GM21360 (cell line): ENCODE measurements at regions not wholly inside any gene's neighbourhood (a gene's known extent, or its start where the extent isn't known, plus 50 kb on each side); places are given as distances from the start of the nearest gene placed in this dataset.

ENCODE experiments used
- ATAC-seq: cut with Tn5 transposase; IDR thresholded peaks from one replicate; pipeline ENCODE4 v1.9.1; 2021; ENCODE audit warnings: mild to moderate bottlenecking, moderate library complexity; ENCODE audit not compliant: unreplicated experiment

DNA sequence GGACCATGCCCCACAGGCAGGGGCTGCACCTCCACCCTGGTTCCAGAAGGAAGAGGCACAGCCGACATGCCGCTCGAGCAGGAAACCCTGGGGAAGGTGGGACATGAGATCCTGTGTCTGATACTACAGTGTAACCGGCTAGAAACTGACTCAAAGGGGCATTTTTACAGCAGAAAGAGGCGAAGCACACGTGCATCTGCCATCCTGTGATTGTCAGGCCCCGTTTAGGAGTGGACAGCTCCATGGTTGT, 62.7 kb downstream of the SIK1 start:
- ATAC-seq, result no peak

DNA sequence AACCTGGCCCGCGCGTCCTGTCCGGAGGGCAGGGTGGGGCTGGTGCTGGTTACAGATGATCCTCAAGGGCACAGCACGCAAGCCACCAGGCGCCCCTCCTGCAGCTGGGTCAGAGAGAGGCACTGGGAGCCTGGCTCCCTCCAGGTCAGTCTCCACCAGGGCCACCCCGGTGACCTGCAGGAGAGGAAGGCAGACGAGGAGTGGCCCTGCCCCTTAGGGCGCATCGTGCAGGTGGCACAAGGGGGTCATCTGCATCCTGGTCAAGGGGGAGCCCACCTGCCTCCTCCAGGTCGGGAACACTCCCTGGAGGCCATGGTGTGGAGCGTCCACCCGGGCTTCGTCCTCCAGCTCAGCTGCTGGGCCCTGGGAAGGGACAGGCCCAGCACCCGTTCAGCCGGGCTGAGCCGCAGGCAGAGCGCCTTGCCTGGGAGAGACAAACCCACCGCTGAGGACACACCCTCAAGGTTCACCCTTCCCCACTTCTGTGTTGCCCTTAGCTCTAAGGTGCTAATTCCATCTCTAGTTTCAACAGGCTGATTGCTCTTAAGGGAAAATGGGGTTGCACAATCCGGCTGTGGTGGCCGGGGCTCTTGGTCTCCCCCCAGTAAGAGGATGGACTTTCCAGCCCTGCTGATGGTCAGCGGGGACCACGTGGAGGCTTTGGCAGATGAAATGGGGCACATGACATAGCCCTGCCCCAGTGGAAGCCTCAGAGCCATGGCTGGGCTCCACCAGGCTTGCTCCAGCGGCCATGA, 63.2 kb downstream of the SIK1 start:
- ATAC-seq, result no peak

DNA sequence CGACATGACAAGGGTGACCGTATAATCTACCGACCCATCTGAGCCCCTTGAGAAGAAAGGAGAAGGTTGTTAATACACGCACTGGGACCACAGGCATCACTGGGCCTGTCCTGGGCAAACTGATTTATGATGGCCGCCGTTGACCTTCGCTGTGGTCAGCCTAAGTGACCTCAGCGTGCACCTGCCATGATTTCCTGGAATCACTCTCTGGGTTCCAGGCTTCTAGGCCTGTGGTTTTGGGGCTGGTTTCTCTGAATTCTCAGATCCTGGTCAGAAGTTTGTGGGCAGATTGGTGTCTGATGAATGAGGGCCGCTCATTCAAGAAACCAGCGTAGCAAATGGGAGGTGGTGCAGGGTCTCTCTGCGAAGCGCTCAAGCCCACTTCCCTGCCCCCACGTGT, 64.0 kb downstream of the SIK1 start:
- no peak for ATAC-seq

DNA sequence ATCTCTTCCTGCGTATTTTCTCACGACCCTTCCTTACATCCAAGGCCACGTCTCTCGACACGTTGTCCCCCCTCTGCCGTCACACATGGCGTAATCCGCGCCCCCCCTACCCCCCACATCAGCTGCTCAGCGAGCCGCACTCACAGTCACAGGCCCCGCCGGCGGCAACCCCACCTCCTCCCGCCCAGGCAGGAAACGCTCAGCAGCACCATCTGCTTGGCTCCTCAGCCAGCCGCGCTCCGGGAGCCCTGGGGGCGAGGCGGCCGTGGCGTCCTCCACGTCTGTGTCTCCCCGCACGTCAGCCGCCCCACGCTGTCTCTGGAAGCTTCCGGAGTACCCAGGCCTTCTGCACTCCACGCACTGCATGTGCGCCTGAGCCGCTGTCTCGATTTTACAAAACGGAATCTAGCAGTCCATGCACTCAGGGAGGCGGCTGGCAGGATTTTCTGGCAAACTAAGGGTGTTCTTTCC, 64.6 kb downstream of the SIK1 start:
- ATAC-seq, result peak; percentile 51

DNA sequence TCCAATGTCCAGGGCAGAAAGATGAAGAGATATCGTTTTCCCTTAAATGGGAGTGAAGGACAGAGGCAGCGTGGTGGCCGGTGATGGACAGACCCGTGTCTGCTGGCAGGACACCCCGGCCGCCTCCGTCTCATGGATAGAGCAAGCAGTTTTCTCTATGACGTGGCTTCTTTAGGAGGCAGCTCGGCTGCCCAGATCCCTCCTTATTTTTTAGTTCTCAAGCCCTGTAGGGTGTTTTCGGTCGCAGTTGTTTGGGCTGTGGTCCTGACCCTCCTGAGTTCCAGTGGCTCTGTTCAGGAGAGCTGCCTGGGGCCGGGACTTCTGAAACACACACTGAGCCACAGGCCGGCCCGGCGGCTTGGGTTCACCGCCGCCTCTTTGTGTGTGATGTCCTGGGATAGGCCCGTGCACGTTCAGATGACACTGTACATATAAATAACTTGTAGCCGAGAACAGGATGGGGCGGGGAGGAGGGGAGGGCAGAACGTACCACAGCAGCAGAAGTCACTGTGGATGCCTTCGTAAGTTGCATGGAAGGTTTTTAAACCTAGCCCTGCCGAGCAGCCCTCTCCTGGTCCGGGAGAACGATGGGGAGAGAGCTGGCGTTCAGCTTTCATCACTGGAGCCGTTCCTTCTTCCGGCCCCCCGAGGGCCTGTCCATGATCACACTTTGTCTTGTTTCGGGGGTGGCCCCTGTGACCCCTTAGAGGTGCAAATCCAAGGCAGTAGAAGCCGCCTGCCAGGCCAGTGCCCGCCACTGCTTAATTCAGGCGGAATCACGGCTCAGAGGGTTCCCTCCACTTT, 65.2 kb downstream of the SIK1 start:
- ATAC-seq, result peak; percentile 52

DNA sequence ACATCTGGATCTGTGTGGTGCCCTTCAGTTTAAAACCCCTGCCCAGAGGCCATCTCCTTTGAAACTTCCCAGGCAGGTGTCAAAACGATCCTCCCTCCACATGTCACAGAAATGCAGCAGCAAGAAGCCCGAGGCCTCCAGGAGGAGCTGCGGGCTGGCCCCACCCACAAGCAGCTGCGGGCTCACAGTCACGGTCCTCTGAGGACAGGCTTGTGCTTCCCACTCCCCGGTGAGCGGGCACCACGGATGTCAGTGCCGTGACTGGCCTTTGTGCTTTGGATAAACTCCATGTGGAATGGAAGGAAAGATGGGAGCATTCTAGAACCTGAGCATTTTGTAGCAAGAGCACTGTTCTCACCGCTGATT, 65.8 kb downstream of the SIK1 start:
- ATAC-seq, result no peak

DNA sequence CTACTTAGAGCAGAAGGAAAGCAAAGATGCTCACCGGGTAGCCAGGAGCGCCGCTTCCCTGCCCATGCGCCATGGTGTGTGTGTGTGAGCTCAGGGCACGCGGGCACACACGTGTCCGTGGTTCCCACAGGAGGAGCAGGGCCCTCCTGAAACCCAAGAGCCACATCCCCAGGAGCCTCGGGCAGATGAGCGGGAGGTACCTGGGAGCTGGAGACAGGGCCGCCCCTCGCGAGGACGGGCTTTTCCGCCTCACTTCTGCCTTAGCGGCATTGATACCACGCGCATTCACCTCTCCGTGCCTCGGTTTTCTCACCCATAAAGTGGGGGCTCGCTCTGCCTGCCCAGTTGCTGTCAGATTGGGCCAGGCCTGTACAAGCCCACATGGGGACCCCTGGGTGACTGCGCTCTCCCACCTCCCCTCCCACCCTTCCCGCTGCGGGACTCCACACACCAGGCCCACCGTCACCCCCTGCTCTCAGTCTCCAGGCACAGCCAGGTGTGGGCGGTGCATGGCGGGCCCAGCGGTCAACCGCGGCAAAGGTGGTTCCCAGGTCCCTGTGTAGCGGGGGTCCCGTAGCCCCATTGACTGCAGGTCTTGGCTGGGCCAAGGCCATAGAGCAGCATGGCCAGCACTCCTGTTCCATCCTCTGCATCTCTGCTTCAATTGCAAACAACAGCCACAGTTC, 66.3 kb downstream of the SIK1 start:
- no peak for ATAC-seq

DNA sequence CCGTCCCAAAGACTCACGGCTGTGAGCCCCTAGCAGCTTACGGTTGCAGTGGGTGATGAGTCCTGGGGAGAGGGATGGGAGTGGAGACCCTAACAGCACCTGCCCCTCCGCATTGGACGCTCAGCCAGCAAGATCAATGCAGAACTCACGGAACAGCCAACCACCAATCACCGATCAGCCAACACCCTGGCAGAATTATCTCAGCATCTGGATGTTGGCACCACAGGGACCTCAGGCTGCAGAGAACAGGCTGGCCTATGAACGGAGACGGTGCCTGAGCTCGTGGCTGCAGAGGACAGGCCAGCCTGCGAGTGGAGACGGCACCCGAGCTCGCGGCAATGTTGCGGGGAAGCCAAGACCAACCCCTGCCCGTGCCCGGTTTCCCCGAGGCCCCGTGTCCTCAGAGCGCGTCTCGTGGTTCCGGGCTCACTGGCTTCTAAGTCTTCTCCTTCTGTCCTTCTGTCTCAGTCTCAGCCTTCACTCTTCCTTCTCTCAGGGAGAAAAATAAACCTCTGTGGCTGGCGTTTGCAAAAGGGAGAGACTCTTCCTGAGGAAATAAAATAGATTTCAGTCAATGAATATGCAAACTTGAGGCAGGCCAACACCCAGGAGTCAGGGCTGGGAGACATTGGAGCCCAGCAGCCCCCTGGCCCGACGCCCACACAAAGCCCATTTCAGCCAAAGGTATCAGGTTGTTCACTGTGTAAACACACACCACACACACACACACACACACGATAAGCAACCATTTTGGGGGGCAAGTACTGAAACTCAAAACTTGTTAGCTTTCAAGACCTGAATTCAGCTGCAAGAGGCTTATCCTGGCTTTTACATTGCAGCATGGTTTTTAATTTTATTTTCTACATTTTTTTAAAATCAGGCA, 67.8 kb downstream of the SIK1 start:
- ATAC-seq, result no peak

DNA sequence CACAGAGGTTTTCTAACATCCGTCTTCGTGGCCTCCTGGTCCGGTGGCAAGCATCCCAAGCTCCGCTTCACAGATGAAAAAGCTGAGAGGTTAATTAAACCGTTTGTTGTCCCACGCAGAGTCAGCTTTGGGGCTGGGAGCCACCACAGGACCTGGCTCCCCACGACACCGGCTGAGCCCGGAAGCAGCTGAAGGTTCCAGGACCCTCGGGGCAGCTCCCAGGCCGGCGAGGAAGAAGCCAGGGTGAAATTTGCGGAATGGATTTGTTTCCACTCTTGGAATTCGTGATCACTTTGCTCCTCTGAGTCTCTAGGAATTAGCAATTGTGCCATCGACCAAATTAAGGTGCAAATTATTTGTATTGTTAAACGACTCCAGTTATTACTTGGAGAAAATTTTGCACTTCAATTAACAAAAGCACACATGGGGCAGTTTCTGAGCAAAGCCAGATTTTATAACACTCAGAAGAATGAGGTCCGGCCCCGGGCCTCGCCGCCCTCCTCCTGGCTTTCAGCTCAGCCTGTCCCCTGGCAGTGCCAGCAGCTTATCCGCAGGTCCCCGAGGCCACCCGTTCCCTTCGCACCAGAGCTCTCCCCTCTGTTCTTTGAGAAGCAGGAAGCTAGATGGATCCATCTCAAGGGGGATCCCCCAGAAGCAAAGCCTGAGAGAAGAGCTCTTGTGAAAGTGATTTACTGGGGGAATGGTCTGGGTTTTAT, 69.1 kb downstream of the SIK1 start:
- ATAC-seq, result no peak

DNA sequence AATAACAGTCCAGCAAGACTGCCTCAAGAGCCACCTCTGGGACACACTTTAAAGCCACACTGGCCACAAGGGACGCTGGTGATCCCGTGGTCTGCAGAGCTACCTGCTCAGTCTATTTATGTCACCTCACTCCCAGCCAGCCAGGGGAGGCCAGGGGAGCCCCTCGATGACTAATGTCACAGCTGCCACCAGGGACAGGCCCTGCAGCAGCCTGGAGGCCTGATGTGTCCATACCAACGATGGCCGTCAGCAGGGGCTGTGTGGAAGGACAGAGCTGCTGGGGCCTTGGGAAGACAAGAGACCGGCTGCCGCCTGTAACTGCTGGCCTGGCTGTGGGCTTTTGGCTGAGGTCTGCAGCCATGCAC, 71.0 kb downstream of the SIK1 start:
- ATAC-seq, result no peak

DNA sequence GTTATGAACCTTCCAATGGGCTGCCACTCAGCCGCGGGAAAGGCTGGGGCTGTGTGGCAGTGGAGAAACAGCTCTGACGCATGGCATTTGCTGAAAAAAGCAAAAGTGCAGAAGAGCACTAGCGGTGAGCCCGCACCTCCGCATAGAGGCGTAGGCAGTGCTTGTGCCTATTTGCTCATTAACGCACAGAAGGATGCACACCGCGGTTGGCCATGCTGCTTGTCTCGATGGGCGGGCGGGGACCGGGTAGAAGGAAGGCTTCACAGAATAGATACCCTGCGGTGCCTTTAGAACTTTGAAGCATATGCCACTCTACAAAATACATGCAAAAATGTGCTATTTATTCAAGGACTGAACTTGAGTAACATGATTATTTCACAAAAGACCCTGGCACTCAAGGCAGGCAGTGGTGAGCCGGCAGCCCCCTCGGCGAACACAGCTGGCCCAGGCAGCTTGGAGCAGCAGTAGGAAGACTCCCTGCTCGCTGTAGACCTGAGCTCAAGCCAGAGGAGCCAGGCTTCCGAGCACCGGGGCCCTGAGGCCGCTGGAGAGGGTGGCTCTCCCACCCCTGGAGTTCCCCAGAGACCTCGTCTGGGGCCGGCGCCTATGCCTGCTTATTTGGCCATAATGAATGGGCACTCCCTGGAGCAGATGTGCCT, 71.5 kb downstream of the SIK1 start:
- ATAC-seq, result no peak

DNA sequence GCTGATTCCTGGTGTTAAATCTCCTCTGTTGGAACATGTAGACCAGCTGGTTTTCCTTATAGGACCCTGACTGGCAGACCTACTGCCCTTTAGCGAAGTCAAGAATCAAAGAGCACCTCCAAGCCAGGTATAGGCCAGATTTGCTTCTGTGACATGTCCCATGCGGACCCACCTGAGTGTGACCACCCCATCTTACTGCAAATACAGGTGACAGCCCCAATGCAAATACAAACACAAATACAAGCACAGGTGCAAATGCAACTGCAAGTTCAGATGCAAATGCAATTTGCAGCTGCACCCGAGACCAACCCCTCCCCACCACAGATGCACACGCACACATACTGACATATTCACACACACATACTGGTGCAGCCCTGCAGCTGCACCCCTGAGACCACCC, 72.3 kb downstream of the SIK1 start:
- no peak for ATAC-seq

DNA sequence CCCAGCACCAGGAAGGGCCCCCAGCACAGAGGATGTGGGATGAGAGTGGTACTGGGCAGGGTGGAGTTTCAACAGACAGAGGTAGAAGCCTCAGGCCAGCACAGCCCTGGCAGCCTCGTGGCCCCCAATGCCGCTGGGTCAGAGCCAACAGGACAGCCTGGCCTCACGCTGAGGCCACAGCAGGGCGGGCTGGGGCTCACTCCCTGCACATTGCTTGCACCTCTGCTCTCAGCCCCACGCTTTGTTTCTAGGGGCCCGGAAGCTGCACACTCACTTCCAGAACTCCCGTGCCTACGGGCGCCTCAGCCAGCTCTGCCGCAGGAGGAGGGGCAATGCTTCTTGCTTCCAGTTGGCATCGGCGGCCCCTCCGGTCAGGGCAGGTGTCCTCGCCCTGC, 72.9 kb downstream of the SIK1 start:
- no peak for ATAC-seq

DNA sequence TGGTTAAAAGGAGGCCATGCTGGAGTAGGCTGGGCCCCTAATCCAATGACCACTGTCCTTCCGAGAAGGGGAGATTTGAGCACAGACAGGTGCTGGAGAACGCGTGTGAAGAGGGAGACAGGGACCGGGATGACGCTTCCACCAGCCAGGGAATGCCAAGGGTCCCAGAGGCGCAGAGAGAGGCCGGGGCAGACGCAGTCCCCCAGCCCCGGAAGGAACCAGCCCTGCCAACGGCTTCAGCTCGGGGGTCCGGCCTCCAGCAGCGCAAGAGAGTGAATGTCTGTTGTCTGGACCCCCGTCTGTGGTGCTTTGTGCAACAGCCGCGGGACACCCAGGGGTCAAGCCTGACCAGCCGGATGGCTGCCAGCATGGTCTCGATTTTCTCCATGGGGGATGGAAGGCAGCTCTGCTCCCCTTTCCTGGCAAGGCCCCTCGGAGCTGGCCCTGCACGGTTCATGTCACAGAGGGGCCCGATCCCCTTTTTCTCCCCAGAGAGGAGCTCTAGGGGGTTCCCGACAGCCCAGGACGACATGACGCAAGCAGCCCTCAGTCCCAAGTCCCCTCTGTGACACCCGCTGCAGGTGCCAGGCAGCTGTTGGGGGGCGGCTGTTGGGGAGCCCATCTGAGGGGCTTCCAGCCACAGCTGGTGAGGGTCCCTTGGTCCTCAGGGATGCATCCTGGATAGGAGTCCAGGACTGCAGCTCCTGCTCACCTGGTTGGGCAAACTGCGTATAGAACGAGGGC, 73.5 kb downstream of the SIK1 start:
- no peak for ATAC-seq

DNA sequence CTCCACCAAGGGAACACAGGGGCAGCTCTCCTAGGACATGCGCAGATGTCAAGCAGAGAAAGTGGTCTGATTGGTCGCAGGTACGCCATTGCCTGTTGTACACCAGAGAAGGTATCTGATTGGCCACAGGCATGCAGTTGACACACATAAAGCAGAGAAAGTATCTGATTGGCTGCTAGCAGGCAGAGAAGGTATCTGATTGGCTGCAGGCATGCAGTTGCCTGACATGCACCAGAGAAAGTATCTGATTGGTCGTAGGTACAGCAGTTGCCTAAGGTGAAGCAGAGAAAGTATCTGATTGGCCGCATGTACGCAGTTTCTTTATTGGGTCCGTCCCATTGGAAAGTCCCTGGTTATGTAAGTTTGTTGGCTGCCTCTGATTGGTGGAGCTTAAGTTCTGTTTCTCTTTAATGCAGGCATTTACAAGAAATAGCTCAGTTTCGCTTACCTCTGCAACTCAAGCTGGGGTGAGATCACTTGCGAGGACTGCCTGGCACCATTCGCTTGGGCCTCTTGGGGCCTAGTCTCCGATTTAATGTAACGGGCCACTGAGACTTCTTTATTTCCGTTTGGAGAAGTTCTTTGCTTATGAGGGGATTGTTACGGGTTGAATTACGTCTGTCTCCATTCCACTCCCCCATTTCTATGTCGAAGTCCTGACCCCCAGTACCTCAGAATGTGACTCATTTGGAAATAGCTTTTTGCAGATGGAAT, 74.2 kb downstream of the SIK1 start:
- peak; percentile 66 for ATAC-seq

DNA sequence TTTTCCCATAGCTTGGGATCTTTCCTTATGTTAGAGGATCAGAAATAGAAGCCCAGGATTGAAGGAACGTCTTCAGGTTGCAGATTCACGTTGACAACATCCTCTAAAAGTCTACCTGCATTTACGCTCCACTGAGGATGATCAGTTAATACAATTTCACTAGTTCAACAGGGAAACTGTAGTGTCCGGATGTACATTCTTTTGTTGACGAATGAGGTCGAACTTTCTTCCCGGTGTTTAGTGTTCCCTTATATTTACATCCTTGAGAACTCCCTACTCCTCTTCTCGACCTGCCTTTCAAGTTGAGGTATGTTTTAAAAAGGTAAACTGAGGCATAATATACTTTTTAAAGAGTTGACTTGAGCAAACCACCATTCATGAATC, 74.8 kb downstream of the SIK1 start:
- ATAC-seq, result no peak

DNA sequence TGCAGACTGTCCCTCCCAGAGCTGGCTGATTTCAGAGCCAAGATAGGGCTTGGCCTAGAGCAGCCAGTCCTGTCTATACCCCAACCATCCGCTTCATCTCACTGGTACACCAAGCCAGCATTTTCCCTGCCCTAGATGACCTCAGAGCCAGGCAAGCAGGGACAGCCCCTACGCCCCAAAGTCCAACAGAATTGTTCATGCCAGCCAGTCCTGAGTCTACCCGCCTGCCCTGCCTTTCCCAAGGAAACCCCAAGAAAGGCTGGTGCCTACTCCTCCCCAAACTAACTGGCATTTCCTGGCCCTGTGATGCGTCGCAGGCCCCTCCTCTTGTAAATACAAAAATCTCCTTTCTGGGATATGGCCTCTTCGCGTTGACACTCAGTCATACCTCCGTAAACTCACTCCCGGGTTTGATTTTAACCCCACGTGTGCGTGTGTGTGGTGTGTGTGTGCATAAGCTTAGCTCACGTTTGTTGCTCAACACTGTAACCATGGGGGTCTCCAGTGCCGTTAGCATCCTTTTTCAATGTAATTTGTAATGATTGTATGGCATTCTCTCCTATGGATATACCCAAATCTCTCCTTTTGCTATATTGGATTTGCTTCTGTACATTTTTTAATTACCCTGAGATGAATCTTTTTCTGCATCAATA, 75.3 kb downstream of the SIK1 start:
- ATAC-seq, result no peak

DNA sequence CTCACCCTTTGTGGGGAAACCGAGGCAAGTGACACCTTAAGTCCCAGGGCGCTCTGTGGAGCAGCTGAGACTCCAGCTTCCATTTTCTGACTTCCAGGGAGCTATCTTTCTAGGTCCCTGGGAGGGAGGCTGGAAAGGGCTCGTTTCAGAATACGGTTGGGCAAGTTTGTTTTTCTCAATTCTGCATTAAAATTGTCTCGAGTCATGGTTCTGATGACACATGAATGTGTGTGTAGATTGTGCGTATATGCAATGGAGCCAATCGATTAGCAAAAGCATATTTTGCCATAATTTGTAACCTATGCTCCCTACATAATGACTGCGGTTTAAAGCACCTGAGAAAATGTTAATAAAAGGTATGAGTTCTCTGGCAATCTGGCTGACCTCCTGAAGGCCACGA, 77.3 kb downstream of the SIK1 start:
- no peak for ATAC-seq
